ENCODE measurements at regions not wholly inside any gene's neighbourhood (a gene's known extent, or its start where the extent isn't known, plus 50 kb on each side); places are given as distances from the start of the nearest gene placed in this dataset.
A peak's percentile ranks its signal among the peaks of the same experiment; 100 is the strongest.

DNA sequence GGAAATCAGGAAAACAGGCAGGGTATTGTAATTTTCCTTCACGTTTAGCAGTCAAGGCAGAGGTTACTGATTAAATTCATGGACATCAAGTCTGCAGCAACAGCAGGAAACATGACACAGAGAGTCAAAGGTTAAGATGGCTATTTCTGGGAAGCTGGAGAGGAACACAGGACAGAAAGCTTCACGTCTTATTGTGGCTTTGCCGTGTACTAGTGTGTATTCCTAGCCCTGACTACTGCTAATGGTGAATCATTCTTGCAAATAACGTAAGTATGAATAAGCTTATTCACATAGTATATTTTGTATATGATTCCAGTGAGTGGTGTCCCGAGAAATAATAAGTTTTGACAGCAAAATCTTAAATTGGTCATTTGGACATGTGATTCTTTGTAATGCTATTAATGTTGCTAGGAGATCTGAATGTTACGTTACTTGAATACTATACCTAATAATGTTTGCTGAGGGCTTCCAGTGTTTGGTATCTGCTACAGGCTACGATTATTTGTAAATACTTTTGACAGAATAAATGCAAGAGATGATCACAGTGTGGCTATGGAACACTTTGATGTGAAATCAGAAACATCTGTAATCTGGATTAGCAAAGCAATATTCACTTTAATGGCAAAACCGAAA, 77.4 kb downstream of the DISP1 start:
- H3K36me3 ChIP-seq = no peaks in the 10 kb centered on the region
- no peaks in the 10 kb centered on the region for H3K9me3 ChIP-seq (replicated peaks)
- no peaks in the 10 kb centered on the region for H3K27me3 ChIP-seq (ENCODE audit: low read depth)
- intact Hi-C loops (cut with micrococcal nuclease) = no loop called here
- no peak for DNase-seq
- no peak overlapping the region for H3K4me3 ChIP-seq
- TF ChIP-seq, protein P1, sequence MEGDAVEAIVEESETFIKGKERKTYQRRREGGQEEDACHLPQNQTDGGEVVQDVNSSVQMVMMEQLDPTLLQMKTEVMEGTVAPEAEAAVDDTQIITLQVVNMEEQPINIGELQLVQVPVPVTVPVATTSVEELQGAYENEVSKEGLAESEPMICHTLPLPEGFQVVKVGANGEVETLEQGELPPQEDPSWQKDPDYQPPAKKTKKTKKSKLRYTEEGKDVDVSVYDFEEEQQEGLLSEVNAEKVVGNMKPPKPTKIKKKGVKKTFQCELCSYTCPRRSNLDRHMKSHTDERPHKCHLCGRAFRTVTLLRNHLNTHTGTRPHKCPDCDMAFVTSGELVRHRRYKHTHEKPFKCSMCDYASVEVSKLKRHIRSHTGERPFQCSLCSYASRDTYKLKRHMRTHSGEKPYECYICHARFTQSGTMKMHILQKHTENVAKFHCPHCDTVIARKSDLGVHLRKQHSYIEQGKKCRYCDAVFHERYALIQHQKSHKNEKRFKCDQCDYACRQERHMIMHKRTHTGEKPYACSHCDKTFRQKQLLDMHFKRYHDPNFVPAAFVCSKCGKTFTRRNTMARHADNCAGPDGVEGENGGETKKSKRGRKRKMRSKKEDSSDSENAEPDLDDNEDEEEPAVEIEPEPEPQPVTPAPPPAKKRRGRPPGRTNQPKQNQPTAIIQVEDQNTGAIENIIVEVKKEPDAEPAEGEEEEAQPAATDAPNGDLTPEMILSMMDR (IDR thresholded peaks at IDR 0.05; ENCODE audit: borderline replicate concordance) = no peak
- H3K27ac ChIP-seq (replicated peaks) = peak overlapping the region; percentile 55
- peaks cover 35% of the 10 kb centered on the region for H3K4me1 ChIP-seq

DNA sequence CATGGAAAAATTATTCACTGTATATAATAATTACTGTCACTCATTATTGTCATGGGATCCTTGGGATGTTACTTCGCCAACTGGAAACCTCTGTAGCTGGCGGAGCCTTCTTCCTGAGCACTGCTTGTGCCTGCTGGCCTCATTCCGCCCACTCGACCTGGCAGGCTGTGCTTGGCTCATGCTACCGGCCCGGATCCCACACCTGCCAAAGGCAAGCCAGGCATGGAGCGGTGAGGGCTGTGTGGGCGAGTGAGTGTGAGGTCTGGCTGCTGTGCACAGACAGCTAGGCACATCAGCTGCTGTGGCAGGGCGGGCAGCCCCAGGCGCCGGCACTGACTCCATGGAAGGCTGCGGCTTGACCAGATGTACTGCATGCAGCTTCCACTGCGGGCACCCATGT, 78.4 kb downstream of the DISP1 start:
- Histone ChIP-seq H3K27ac (replicated peaks) (no peak overlapping the region), H3K4me3 (no peak overlapping the region), H3K4me1 (peaks cover 35% of the 10 kb centered on the region), H3K36me3 (no peaks in the 10 kb centered on the region), H3K9me3 (replicated peaks) (no peaks in the 10 kb centered on the region), H3K27me3 (ENCODE audit: low read depth) (no peaks in the 10 kb centered on the region)
- intact Hi-C loops (cut with micrococcal nuclease) = no loop called here
- TF ChIP-seq, protein P1 (IDR thresholded peaks at IDR 0.05; ENCODE audit: borderline replicate concordance) = no peak
- no peak for DNase-seq

DNA sequence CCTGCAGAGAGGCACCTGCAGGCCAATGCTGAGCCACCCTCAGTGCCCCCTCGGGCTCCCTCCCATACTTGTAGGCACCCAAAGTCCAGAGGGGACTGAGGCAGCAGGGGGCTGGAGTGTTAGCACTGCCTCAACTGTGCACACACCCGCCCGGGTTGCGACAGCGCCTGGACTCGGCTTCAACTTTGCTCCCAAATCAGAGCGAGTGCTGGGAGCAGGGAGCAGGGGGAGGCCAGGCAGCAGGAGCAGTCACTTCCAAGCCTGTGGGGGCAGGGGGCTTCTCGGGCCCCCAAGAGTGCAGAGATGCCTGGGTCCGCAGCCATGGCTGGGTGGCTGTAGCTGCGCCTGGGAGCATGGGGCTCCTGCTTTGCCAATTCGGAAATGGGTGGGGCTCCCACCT, 79.5 kb downstream of the DISP1 start:
- TF ChIP-seq, protein P1 (IDR thresholded peaks at IDR 0.05; ENCODE audit: borderline replicate concordance) = no peak
- intact Hi-C loops (cut with micrococcal nuclease) = no loop called here
- H3K4me1 ChIP-seq = peaks cover 31% of the 10 kb centered on the region
- no peaks in the 10 kb centered on the region for H3K9me3 ChIP-seq (replicated peaks)
- no peak overlapping the region for H3K27ac ChIP-seq (replicated peaks)
- H3K4me3 ChIP-seq = no peak overlapping the region
- no peaks in the 10 kb centered on the region for H3K27me3 ChIP-seq (ENCODE audit: low read depth)
- no peaks in the 10 kb centered on the region for H3K36me3 ChIP-seq
- DNase-seq = no peak

DNA sequence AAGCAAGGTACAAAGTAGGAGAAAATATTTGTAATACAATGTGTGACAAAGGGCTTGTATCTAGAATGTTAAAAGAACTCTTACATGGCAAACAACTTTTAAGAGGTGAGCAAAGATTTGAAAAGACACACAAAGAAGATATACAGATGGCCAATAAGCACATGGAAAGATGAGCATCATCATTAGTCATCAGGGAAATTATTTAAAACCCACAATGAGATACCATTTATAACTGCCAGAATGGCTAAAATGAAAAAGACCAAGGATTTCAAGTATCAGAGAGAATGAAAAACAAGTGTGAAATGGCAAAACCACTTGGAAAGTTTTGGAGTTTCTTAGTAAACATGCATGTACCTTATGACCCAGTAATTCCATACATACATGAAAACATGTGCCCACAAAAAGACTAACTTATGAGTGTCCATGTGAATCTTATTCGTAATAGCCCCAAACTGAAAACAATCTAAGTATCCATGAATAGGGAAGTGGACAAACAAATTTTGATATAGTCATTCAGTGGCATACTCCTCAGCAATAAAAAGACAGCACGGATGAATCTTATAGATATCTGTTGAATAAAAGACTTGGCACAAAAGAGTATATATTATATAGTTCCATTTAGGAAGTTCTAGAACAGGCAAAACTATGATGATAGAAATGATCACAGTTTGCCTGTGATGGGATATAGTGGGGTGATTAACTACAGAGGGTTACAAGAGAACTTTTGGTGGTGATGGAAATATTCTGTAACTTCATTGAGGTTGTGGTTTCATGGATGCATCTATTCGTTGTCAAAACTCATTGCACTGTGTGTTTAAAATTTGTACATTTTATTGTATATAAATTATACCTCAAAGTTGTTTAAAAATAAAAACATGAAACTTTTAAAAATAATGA, 82.0 kb downstream of the DISP1 start:
- H3K9me3 ChIP-seq (replicated peaks) = no peaks in the 10 kb centered on the region
- DNase-seq = no peak
- TF ChIP-seq, protein P1 (IDR thresholded peaks at IDR 0.05; ENCODE audit: borderline replicate concordance) = no peak
- peaks cover 17% of the 10 kb centered on the region for H3K4me1 ChIP-seq
- intact Hi-C loops (cut with micrococcal nuclease) = no loop called here
- no peaks in the 10 kb centered on the region for H3K36me3 ChIP-seq
- H3K27me3 ChIP-seq (ENCODE audit: low read depth) = no peaks in the 10 kb centered on the region
- H3K27ac ChIP-seq (replicated peaks) = peak overlapping the region; percentile 59
- peak overlapping the region; percentile 56 for H3K4me3 ChIP-seq

DNA sequence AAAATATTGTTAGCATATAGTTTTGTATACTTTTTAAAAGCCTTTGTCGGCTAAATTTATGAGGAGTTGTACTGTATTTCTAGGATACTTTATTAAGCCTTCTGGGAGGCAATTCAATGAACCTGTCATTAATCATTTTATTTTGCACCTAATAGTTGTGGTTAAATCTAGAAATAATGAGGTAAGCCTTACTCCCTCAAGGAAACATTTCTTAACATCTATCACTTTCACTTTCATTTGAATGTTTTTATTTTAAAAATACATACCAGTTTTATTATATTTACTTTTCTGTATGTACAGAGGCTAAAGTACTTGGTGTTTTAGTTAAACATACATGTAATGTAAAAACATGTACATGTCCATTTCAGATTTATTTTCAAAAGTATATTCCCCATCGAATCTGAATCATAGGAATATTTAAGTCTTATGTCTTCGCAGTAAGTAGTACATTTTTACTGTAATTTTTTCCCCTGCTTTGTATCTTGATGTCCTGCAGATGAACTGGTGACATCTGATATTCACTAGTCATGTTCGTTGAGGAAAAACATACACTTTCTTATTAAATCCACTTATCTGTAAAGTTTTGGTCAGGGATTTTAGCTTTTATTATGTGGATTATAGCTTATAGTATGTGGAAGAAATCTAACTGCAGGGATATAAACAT, 82.8 kb downstream of the DISP1 start:
- Histone ChIP-seq H3K27me3 (ENCODE audit: low read depth) (no peaks in the 10 kb centered on the region), H3K9me3 (replicated peaks) (no peaks in the 10 kb centered on the region), H3K4me3 (peak overlapping the region; percentile 56), H3K27ac (replicated peaks) (peak overlapping the region; percentile 59), H3K4me1 (peaks cover 9% of the 10 kb centered on the region), H3K36me3 (no peaks in the 10 kb centered on the region)
- intact Hi-C loops (cut with micrococcal nuclease) = no loop called here
- TF ChIP-seq, protein P1 (IDR thresholded peaks at IDR 0.05; ENCODE audit: borderline replicate concordance) = no peak
- DNase-seq = no peak
